ENCODE measurements at regions not wholly inside any gene's neighbourhood (a gene's known extent, or its start where the extent isn't known, plus 50 kb on each side); places are given as distances from the start of the nearest gene placed in this dataset.

GRCh38 chr4:31735004-31735403 is 1014.8 kb downstream of the PCDH7 start:
- CTCF ChIA-PET, result no interaction called here
- no peaks in the 10 kb centered on the region for H3K36me3 ChIP-seq (ENCODE audit: control insufficient read depth, insufficient read depth, low read length)
- ATAC-seq (no peak), DNase-seq (ENCODE audit: low read depth, low spot score) (no peak)
- no TSS peak for BruUV-seq (replicated peaks)
- no peaks in the 10 kb centered on the region for H3K27me3 ChIP-seq (ENCODE audit: control insufficient read depth, insufficient read depth, low read length)
- no peaks in the 10 kb centered on the region for H3K9me3 ChIP-seq (ENCODE audit: control insufficient read depth, insufficient read depth, low read depth, low read length)
- H3K27ac ChIP-seq (ENCODE audit: low read length), result no peak overlapping the region
- TF ChIP-seq, protein P1, sequence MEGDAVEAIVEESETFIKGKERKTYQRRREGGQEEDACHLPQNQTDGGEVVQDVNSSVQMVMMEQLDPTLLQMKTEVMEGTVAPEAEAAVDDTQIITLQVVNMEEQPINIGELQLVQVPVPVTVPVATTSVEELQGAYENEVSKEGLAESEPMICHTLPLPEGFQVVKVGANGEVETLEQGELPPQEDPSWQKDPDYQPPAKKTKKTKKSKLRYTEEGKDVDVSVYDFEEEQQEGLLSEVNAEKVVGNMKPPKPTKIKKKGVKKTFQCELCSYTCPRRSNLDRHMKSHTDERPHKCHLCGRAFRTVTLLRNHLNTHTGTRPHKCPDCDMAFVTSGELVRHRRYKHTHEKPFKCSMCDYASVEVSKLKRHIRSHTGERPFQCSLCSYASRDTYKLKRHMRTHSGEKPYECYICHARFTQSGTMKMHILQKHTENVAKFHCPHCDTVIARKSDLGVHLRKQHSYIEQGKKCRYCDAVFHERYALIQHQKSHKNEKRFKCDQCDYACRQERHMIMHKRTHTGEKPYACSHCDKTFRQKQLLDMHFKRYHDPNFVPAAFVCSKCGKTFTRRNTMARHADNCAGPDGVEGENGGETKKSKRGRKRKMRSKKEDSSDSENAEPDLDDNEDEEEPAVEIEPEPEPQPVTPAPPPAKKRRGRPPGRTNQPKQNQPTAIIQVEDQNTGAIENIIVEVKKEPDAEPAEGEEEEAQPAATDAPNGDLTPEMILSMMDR (IDR thresholded peaks at IDR 0.05), result no peak
- TF ChIP-seq SIN3A (IDR thresholded peaks at IDR 0.05; ENCODE audit: borderline replicate concordance, insufficient read depth, low read depth, low read length) (no peak), TCF7L2 (IDR thresholded peaks at IDR 0.05; ENCODE audit: low read depth, low read length) (no peak), POLR2AphosphoS5 (IDR thresholded peaks at IDR 0.05; ENCODE audit: low read depth, low read length) (no peak)
- TF ChIP-seq, protein P2, sequence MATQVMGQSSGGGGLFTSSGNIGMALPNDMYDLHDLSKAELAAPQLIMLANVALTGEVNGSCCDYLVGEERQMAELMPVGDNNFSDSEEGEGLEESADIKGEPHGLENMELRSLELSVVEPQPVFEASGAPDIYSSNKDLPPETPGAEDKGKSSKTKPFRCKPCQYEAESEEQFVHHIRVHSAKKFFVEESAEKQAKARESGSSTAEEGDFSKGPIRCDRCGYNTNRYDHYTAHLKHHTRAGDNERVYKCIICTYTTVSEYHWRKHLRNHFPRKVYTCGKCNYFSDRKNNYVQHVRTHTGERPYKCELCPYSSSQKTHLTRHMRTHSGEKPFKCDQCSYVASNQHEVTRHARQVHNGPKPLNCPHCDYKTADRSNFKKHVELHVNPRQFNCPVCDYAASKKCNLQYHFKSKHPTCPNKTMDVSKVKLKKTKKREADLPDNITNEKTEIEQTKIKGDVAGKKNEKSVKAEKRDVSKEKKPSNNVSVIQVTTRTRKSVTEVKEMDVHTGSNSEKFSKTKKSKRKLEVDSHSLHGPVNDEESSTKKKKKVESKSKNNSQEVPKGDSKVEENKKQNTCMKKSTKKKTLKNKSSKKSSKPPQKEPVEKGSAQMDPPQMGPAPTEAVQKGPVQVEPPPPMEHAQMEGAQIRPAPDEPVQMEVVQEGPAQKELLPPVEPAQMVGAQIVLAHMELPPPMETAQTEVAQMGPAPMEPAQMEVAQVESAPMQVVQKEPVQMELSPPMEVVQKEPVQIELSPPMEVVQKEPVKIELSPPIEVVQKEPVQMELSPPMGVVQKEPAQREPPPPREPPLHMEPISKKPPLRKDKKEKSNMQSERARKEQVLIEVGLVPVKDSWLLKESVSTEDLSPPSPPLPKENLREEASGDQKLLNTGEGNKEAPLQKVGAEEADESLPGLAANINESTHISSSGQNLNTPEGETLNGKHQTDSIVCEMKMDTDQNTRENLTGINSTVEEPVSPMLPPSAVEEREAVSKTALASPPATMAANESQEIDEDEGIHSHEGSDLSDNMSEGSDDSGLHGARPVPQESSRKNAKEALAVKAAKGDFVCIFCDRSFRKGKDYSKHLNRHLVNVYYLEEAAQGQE (IDR thresholded peaks at IDR 0.05; ENCODE audit: insufficient read depth in 1 of 2, low read depth in 2 of 2, low read length in 1 of 2), result no peak
- POLR2A ChIA-PET, result no interaction called here
- no peaks in the 10 kb centered on the region; the same call in 1 of the 2 replicates for H3K4me1 ChIP-seq (ENCODE audit: control insufficient read depth, insufficient read depth, low read length)
- H3K4me3 ChIP-seq (ENCODE audit: low read depth in 2 of 2, low read length in 2 of 2), result no peak overlapping the region
- intact Hi-C loops (cut with micrococcal nuclease; ENCODE audit: unreplicated experiment), result no loop called here
- in situ Hi-C loops (cut with HindIII; ENCODE audit: low pct_unique_long_range_greater_than_20kb, low sequenced_read_pairs), result no loop called here

DNA sequence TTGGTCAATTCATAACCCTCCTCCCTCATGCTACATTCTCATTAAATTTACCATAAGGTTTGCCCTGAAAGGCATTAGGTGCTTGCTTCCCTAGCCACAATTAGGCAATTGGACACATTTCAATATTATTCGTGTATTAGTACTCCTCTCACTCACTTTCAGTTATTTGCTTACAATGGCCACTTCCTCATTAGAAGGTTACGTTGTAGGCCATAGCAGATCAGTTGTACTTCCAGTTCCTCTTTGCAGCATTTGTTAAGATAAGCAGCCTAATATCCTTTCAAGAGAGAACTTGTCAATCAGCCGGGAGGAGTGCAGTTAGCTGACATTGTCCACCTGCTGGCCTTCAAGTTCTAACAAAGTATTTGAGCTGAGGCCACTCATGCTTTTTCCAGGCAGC is 1017.2 kb downstream of the PCDH7 start:
- Histone ChIP-seq H3K9me3 (ENCODE audit: control insufficient read depth, insufficient read depth, low read depth, low read length) (no peaks in the 10 kb centered on the region), H3K27me3 (ENCODE audit: control insufficient read depth, insufficient read depth, low read length) (no peaks in the 10 kb centered on the region), H3K36me3 (ENCODE audit: control insufficient read depth, insufficient read depth, low read length) (no peaks in the 10 kb centered on the region), H3K4me3 (ENCODE audit: low read depth in 2 of 2, low read length in 2 of 2) (no peak overlapping the region), H3K27ac (ENCODE audit: low read length) (no peak overlapping the region), H3K4me1 (ENCODE audit: control insufficient read depth, insufficient read depth, low read length) (no peaks in the 10 kb centered on the region; the same call in 1 of the 2 replicates)
- intact Hi-C loops (cut with micrococcal nuclease; ENCODE audit: unreplicated experiment) (no loop called here), in situ Hi-C loops (cut with HindIII; ENCODE audit: low pct_unique_long_range_greater_than_20kb, low sequenced_read_pairs) (no loop called here)
- ChIA-PET POLR2A (no interaction called here), CTCF (no interaction called here)
- BruUV-seq (replicated peaks), result no TSS peak
- DNase-seq (ENCODE audit: low read depth, low spot score) (no peak), ATAC-seq (no peak)
- TF ChIP-seq, protein P2 (IDR thresholded peaks at IDR 0.05; ENCODE audit: insufficient read depth in 1 of 2, low read depth in 2 of 2, low read length in 1 of 2), result no peak
- TF ChIP-seq, protein P1 (IDR thresholded peaks at IDR 0.05), result no peak
- no peak for TF ChIP-seq SIN3A (IDR thresholded peaks at IDR 0.05; ENCODE audit: borderline replicate concordance, insufficient read depth, low read depth, low read length)
- TF ChIP-seq TCF7L2 (IDR thresholded peaks at IDR 0.05; ENCODE audit: low read depth, low read length), result no peak
- TF ChIP-seq POLR2AphosphoS5 (IDR thresholded peaks at IDR 0.05; ENCODE audit: low read depth, low read length), result no peak

Data from Panc1 (cell line).